Type B pancreatic cell (in vitro differentiated cells): ENCODE measurements at regions not wholly inside any gene's neighbourhood (a gene's known extent, or its start where the extent isn't known, plus 50 kb on each side); places are given as distances from the start of the nearest gene placed in this dataset.

Experiments
- DNase-seq: peaks from one replicate; pipeline ENCODE4 v3.0.0; 2021; ENCODE audit warnings: mixed read lengths; ENCODE audit not compliant: unreplicated experiment; ENCODE audit errors: extremely low spot score
- H3K27ac Mint-ChIP-seq: 2 replicates; pipeline ENCODE4 v1.8.0; 2021; ENCODE audit warnings: mild to moderate bottlenecking, mixed read lengths
- H3K27me3 Mint-ChIP-seq: 2 replicates; pipeline ENCODE4 v1.8.0; 2021; ENCODE audit warnings: mixed read lengths
- H3K36me3 Mint-ChIP-seq: 2 replicates; pipeline ENCODE4 v1.8.0; 2021; ENCODE audit warnings: mixed read lengths
- H3K4me1 Mint-ChIP-seq: one replicate; pipeline ENCODE4 v1.8.0; 2021; ENCODE audit warnings: mixed read lengths; ENCODE audit not compliant: unreplicated experiment
- H3K4me3 Mint-ChIP-seq: 2 replicates; pipeline ENCODE4 v1.8.0; 2021; ENCODE audit warnings: mild to moderate bottlenecking, mixed read lengths
- H3K9me3 Mint-ChIP-seq: 2 replicates; pipeline ENCODE4 v1.8.0; 2021; ENCODE audit warnings: mixed read lengths
- CTCF ChIP-seq: fragments of 200-600 bp; sonication (generic); conservative IDR thresholded peaks from 2 replicates; pipeline ENCODE4 v1.5.0; 2021; ENCODE audit warnings: antibody characterized with exemption, mild to moderate bottlenecking

GRCh38 chr12:105699209-105699608 lies 368.7 kb downstream of the C12orf75 start:
- Mint-ChIP-seq H3K27ac (no peak overlapping the region), H3K4me3 (no peak overlapping the region), H3K4me1 (no peaks in the 10 kb centered on the region), H3K36me3 (no peaks in the 10 kb centered on the region), H3K9me3 (peaks cover 16% of the 10 kb centered on the region), H3K27me3 (peaks cover 4% of the 10 kb centered on the region)
- no peak for TF ChIP-seq CTCF
- no peak for DNase-seq

GRCh38 chr12:105704787-105705186 lies 374.3 kb downstream of the C12orf75 start:
- no peaks in the 10 kb centered on the region for H3K9me3 Mint-ChIP-seq
- H3K36me3 Mint-ChIP-seq: no peaks in the 10 kb centered on the region
- no peak for TF ChIP-seq CTCF
- no peak for DNase-seq
- peaks cover 17% of the 10 kb centered on the region for H3K27me3 Mint-ChIP-seq
- peaks cover 26% of the 10 kb centered on the region for H3K4me1 Mint-ChIP-seq
- H3K4me3 Mint-ChIP-seq: no peak overlapping the region
- no peak overlapping the region for H3K27ac Mint-ChIP-seq

- Mint-ChIP-seq H3K4me1 (peaks cover 26% of the 10 kb centered on the region), H3K27ac (no peak overlapping the region), H3K9me3 (no peaks in the 10 kb centered on the region), H3K36me3 (no peaks in the 10 kb centered on the region), H3K27me3 (peaks cover 17% of the 10 kb centered on the region), H3K4me3 (no peak overlapping the region)
- no peak for TF ChIP-seq CTCF
- DNase-seq: no peak
Observed at GRCh38 chr12:105705235-105705634, 374.7 kb downstream of the C12orf75 start.

GRCh38 chr12:105705765-105706164 lies 375.3 kb downstream of the C12orf75 start:
- no peak overlapping the region for H3K4me3 Mint-ChIP-seq
- DNase-seq: no peak
- H3K36me3 Mint-ChIP-seq: no peaks in the 10 kb centered on the region
- TF ChIP-seq CTCF: peak; percentile 94
- peaks cover 26% of the 10 kb centered on the region for H3K4me1 Mint-ChIP-seq
- peaks cover 17% of the 10 kb centered on the region for H3K27me3 Mint-ChIP-seq
- no peaks in the 10 kb centered on the region for H3K9me3 Mint-ChIP-seq
- H3K27ac Mint-ChIP-seq: no peak overlapping the region

- DNase-seq: no peak
- Mint-ChIP-seq H3K9me3 (no peaks in the 10 kb centered on the region), H3K36me3 (no peaks in the 10 kb centered on the region), H3K27ac (no peak overlapping the region), H3K27me3 (peaks cover 17% of the 10 kb centered on the region), H3K4me1 (peaks cover 26% of the 10 kb centered on the region), H3K4me3 (no peak overlapping the region)
- no peak for TF ChIP-seq CTCF
Observed at GRCh38 chr12:105706321-105706972, 376.0 kb downstream of the C12orf75 start.

GRCh38 chr12:105706973-105707334 lies 376.5 kb downstream of the C12orf75 start:
- Mint-ChIP-seq H3K4me1 (peaks cover 26% of the 10 kb centered on the region), H3K4me3 (no peak overlapping the region), H3K36me3 (no peaks in the 10 kb centered on the region), H3K27ac (no peak overlapping the region), H3K9me3 (no peaks in the 10 kb centered on the region), H3K27me3 (peaks cover 16% of the 10 kb centered on the region)
- DNase-seq: no peak
- no peak for TF ChIP-seq CTCF
